Prostate gland (tissue), 2 donors: ENCODE measurements at regions not wholly inside any gene's neighbourhood (a gene's known extent, or its start where the extent isn't known, plus 50 kb on each side); places are given as distances from the start of the nearest gene placed in this dataset.

Experiments used
- DNase-seq: peaks from one replicate; pipeline ENCODE4 v3.0.0-alpha.2; 2019; ENCODE audit warnings: low spot score
- H3K27ac ChIP-seq, 2 donors: fragments of 200-600 bp; sonication (generic); 2 replicates each; pipeline ENCODE4 v1.5.1; 2017 to 2019
- H3K27me3 ChIP-seq: fragments of 200-600 bp; sonication (generic); replicated peaks from 2 replicates; pipeline ENCODE4 v1.5.1; 2019; ENCODE audit not compliant: insufficient read depth
- H3K36me3 ChIP-seq, 2 donors: fragments of 200-600 bp; sonication (generic); 1 replicate in 1 of 2; 2 replicates in 1 of 2; pipeline versions ENCODE4 v1.5.1 to v1.8.1; 2017 to 2019
- H3K4me1 ChIP-seq: fragments of 200-600 bp; sonication (generic); replicated peaks from 2 replicates; pipeline ENCODE4 v1.5.1; 2019
- H3K4me3 ChIP-seq, 2 donors: fragments of 200-600 bp; sonication (generic); 2 replicates each; pipeline ENCODE4 v1.5.1; 2017 to 2019
- H3K9me3 ChIP-seq: fragments of 200-600 bp; sonication (generic); 2 replicates; pipeline ENCODE4 v1.5.1; 2017
- POLR2A ChIP-seq: fragments of 450-650 bp; IDR thresholded peaks from one replicate; pipeline ENCODE4 v1.6.1; 2016; ENCODE audit warnings: antibody characterized with exemption, mild to moderate bottlenecking
- POLR2AphosphoS5 ChIP-seq: sonication (generic); formaldehyde crosslinking; IDR thresholded peaks from one replicate; pipeline ENCODE4 v1.6.1; 2017; ENCODE audit warnings: antibody characterized with exemption
- whole genome bisulfite sequencing: methylation state at CpG from one replicate; pipeline ENCODE4 v1.1.5; 2018; 5-methylcytosine and 5-hydroxymethylcytosine counted together
- intact Hi-C: fragments of 100-400 bp; cut with DNase I; formaldehyde crosslinking; loops from one replicate; pipeline ENCODE4 v1.14.2; 2022
- TF ChIP-seq, protein P1 (sequence below), 4 experiments: fragments of 200-600 bp in 2 of 4; fragments of 450-650 bp in 2 of 4; sonication (generic) in 2 of 4; IDR thresholded peaks; 1 replicate in 3 of 4; 2 replicates in 1 of 4; pipeline ENCODE4 v1.5.1; 2016 to 2019; ENCODE audit warnings: antibody characterized with exemption in 4 of 4, mild to moderate bottlenecking in 2 of 4, moderate library complexity in 2 of 4

DNA sequence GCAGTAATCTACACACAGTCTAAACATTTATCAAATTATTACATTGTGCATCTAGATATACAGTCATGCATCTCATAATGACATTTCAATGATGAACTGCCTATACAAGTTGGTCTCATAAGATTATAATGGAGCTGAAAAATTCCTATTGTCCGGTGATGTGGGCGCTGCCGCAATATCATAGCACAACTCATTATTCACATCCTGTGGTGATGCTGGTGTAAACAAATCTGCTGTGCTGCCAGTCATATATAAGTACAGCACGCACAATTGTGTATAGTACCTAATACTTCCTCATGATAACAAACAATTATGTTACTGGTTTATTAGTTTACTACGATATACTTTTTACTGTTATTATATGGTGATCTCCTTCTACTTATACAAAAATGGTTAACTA lies 768.8 kb upstream of the NOVA1 start:
- no peaks in the 10 kb centered on the region for H3K27me3 ChIP-seq
- TF ChIP-seq, protein P1, sequence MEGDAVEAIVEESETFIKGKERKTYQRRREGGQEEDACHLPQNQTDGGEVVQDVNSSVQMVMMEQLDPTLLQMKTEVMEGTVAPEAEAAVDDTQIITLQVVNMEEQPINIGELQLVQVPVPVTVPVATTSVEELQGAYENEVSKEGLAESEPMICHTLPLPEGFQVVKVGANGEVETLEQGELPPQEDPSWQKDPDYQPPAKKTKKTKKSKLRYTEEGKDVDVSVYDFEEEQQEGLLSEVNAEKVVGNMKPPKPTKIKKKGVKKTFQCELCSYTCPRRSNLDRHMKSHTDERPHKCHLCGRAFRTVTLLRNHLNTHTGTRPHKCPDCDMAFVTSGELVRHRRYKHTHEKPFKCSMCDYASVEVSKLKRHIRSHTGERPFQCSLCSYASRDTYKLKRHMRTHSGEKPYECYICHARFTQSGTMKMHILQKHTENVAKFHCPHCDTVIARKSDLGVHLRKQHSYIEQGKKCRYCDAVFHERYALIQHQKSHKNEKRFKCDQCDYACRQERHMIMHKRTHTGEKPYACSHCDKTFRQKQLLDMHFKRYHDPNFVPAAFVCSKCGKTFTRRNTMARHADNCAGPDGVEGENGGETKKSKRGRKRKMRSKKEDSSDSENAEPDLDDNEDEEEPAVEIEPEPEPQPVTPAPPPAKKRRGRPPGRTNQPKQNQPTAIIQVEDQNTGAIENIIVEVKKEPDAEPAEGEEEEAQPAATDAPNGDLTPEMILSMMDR (IDR thresholded peaks at IDR 0.05), result no peak
- TF ChIP-seq POLR2A, result no peak
- TF ChIP-seq POLR2AphosphoS5, result no peak

DNA sequence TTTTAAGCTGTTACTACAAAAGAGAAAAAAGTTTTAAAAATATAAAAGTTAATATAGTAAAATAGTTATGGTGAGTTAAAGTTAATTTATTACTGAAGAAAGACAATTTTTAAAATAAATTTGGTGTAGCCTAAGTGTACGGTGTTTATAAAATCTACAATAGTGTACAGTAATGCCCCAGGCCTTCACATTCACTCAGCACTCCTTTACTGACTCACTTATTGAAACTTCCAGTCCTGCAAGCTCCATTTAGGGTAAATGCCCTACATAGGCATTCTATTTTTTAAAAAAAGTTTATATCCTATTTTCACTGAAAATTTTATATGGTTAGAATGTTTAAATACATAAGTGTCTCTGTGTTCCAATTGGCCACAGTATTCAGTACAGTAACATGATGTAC lies 769.5 kb upstream of the NOVA1 start:
- Histone ChIP-seq H3K36me3 (no peaks in the 10 kb centered on the region), H3K4me1 (no peaks in the 10 kb centered on the region), H3K27me3 (no peaks in the 10 kb centered on the region), H3K4me3 (no peak overlapping the region), H3K27ac (no peak overlapping the region), H3K9me3 (no peaks in the 10 kb centered on the region)
- intact Hi-C loops, result no loop called here
- 87% methylated on average over 1 of the region's 1 CpG for WGBS
- TF ChIP-seq POLR2A, result no peak
- TF ChIP-seq, protein P1 (IDR thresholded peaks at IDR 0.05), result no peak
- TF ChIP-seq POLR2AphosphoS5, result no peak
- no peak for DNase-seq

More for the DNA sequence above, 768.8 kb upstream of the NOVA1 start:
- H3K9me3 ChIP-seq, result no peaks in the 10 kb centered on the region
- no peaks in the 10 kb centered on the region for H3K36me3 ChIP-seq
- no peak overlapping the region for H3K4me3 ChIP-seq
- no peaks in the 10 kb centered on the region for H3K4me1 ChIP-seq
- intact Hi-C loops, result no loop called here
- no peak overlapping the region for H3K27ac ChIP-seq
- whole genome bisulfite sequencing, result 89% methylated on average over 5 of the region's 5 CpGs
- DNase-seq, result no peak

DNA sequence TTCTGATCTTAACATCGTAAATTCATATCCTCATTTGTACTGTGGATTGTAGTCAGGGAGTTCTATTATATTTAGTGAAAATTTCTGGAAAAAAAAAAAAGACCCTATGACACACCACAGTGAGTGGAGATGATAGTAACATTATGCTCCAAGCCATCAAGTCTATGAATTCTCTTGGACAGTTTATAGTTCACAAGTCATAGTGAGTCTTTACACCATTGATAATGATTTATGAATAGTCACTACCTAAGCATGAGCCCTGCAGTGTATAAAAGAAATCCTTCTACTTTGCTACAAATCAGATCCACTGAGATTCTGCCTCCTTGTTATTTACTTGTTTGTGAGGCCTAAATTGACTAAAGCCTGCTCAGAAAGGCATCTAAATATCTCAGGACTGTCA lies 772.2 kb upstream of the NOVA1 start:
- H3K27ac ChIP-seq, result no peak overlapping the region
- H3K36me3 ChIP-seq, result no peaks in the 10 kb centered on the region
- TF ChIP-seq, protein P1 (IDR thresholded peaks at IDR 0.05), result no peak
- TF ChIP-seq POLR2AphosphoS5 (no peak), POLR2A (no peak)
- DNase-seq, result no peak
- intact Hi-C loops, result no loop called here
- 91% methylated on average over 1 of the region's 1 CpG for WGBS
- no peaks in the 10 kb centered on the region for H3K4me1 ChIP-seq
- no peaks in the 10 kb centered on the region for H3K9me3 ChIP-seq
- H3K4me3 ChIP-seq, result no peak overlapping the region
- no peaks in the 10 kb centered on the region for H3K27me3 ChIP-seq

DNA sequence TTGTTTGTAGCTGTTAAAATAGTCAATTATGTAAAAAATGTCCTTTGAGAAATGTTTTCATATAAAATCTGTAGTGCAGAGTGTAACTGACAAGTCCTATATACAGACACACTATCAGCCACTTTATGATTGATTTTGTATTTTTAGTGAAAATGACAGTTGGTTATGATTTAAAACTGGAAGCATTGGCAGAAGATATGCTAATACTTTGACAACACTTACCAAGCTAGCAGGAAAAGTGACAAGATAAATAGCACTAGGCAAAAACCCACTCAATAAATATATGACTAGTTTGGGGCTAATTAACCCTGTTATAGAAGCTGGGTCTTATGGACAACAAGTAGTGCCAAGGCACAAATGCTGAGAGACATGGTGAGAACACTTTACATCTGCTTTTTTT lies 772.9 kb upstream of the NOVA1 start:
- Histone ChIP-seq H3K4me3 (no peak overlapping the region), H3K9me3 (no peaks in the 10 kb centered on the region), H3K27me3 (no peaks in the 10 kb centered on the region), H3K27ac (no peak overlapping the region), H3K4me1 (no peaks in the 10 kb centered on the region), H3K36me3 (no peaks in the 10 kb centered on the region)
- no peak for TF ChIP-seq POLR2A
- TF ChIP-seq, protein P1 (IDR thresholded peaks at IDR 0.05), result no peak
- TF ChIP-seq POLR2AphosphoS5, result no peak
- intact Hi-C loops, result no loop called here
- no peak for DNase-seq

DNA sequence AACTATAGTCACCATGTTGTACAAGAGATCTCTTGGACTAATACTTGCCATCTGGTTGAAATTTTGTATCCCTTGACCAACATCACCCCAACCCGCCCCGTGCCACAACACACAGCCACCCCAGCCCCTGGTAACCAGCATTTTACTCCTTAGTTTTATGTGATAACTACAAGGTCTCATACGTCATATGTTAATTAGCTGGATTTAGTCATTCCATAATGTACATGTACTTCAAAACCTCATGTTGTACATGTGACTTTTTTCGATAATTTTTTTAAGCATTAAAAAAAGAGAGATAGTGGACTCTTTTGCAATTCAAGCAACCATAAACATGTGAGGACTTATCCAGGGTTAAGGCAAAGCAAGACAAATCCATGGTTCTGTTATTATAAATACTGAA lies 773.4 kb upstream of the NOVA1 start:
- no peak overlapping the region for H3K27ac ChIP-seq
- 94% methylated on average over 4 of the region's 4 CpGs for WGBS
- no peaks in the 10 kb centered on the region for H3K36me3 ChIP-seq
- no peaks in the 10 kb centered on the region for H3K27me3 ChIP-seq
- H3K4me3 ChIP-seq, result no peak overlapping the region
- H3K4me1 ChIP-seq, result no peaks in the 10 kb centered on the region
- H3K9me3 ChIP-seq, result no peaks in the 10 kb centered on the region
- TF ChIP-seq, protein P1 (IDR thresholded peaks at IDR 0.05), result no peak
- no peak for TF ChIP-seq POLR2AphosphoS5
- no peak for TF ChIP-seq POLR2A
- DNase-seq, result no peak
- intact Hi-C loops, result no loop called here
